ENCODE measurements at regions not wholly inside any gene's neighbourhood (a gene's known extent, or its start where the extent isn't known, plus 50 kb on each side); places are given as distances from the start of the nearest gene placed in this dataset.

- in situ Hi-C loops (cut with HindIII; ENCODE audit: low sequenced_read_pairs), result no loop called here
- H3K4me3 ChIP-seq (ENCODE audit: low read depth, low read length), result no peak overlapping the region
- DNase-seq (ENCODE audit: low read depth, low spot score), result no peak
- no peak for TF ChIP-seq CTCF (IDR thresholded peaks at IDR 0.05; ENCODE audit: low read depth, low read length)
These were observed 306.6 kb upstream of the SOX5 start for GRCh38 chr12:24255920-24256665.

- H3K4me3 ChIP-seq (ENCODE audit: low read depth, low read length), result no peak overlapping the region
- in situ Hi-C loops (cut with HindIII; ENCODE audit: low sequenced_read_pairs), result no loop called here
- TF ChIP-seq CTCF (IDR thresholded peaks at IDR 0.05; ENCODE audit: low read depth, low read length), result no peak
- DNase-seq (ENCODE audit: low read depth, low spot score), result no peak
These were observed 303.1 kb upstream of the SOX5 start for GRCh38 chr12:24252602-24253001.

DNA sequence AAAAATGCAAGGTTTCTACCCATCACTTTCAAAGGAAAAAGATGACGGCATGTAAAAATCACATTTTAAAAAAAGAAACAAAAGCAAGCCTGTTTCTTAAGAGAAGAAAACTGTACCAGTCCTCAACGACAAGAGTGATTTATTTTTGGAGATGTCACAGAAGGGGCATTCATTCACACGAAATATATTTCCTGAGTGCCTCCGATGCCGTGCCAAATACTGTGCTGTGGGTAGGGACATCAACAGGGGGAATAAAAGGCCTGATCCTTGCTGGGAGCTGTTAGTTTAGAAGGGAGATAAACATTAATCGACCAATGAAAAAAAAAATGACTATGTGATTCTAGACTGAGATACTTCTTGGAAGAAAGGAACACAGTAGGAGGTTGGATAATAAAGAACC, 297.5 kb upstream of the SOX5 start:
- in situ Hi-C loops (cut with HindIII; ENCODE audit: low sequenced_read_pairs), result no loop called here
- no peak overlapping the region for H3K4me3 ChIP-seq (ENCODE audit: low read depth, low read length)
- TF ChIP-seq CTCF (IDR thresholded peaks at IDR 0.05; ENCODE audit: low read depth, low read length), result no peak
- DNase-seq (ENCODE audit: low read depth, low spot score), result no peak

GRCh38 chr12:24246376-24246775, 296.9 kb upstream of the SOX5 start:
- no peak overlapping the region for H3K4me3 ChIP-seq (ENCODE audit: low read depth, low read length)
- in situ Hi-C loops (cut with HindIII; ENCODE audit: low sequenced_read_pairs), result no loop called here
- no peak for TF ChIP-seq CTCF (IDR thresholded peaks at IDR 0.05; ENCODE audit: low read depth, low read length)
- DNase-seq (ENCODE audit: low read depth, low spot score), result no peak

- no peak for DNase-seq (ENCODE audit: low read depth, low spot score)
- TF ChIP-seq CTCF (IDR thresholded peaks at IDR 0.05; ENCODE audit: low read depth, low read length), result no peak
- H3K4me3 ChIP-seq (ENCODE audit: low read depth, low read length), result no peak overlapping the region
- in situ Hi-C loops (cut with HindIII; ENCODE audit: low sequenced_read_pairs), result no loop called here
These were observed 295.3 kb upstream of the SOX5 start for GRCh38 chr12:24244801-24245200.

DNA sequence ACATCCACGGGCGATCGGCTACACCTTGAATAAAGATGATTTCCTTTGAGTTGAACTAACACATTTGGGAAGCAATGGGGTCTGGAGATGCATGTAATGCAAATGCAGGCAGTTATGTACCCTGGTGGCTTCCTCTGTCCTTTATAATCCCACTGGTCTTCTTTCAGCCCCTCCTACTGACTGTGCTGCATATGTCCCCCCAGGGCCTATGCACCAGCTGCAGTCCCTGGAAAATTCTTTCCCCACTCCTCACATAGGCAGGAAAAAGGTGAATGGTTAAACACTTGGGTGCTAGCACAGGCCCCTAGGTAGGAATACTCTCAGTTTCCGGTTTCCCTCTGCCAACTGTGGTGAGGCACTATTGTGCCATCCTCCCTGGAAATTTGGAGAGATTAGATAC, 294.8 kb upstream of the SOX5 start:
- DNase-seq (ENCODE audit: low read depth, low spot score), result no peak
- in situ Hi-C loops (cut with HindIII; ENCODE audit: low sequenced_read_pairs), result no loop called here
- H3K4me3 ChIP-seq (ENCODE audit: low read depth, low read length), result no peak overlapping the region
- no peak for TF ChIP-seq CTCF (IDR thresholded peaks at IDR 0.05; ENCODE audit: low read depth, low read length)

All from astrocyte of the spinal cord (primary cell).